Spleen (tissue), 11 donors: ENCODE measurements at regions not wholly inside any gene's neighbourhood (a gene's known extent, or its start where the extent isn't known, plus 50 kb on each side); places are given as distances from the start of the nearest gene placed in this dataset.

Source experiments
- DNase-seq: peaks from one replicate; pipeline ENCODE4 v3.0.0-alpha.2; 2020
- H3K27ac ChIP-seq, 8 donors: fragments of 200-600 bp; sonication (generic) in 7 of 8; 1 replicate in 4 of 8; 2 replicates in 4 of 8; pipeline versions ENCODE4 v1.5.0 to v1.8.0; 2016 to 2021; ENCODE audit warnings: inconsistent platforms in 4 of 8, mild to moderate bottlenecking in 4 of 8, moderate library complexity in 1 of 8
- H3K27me3 ChIP-seq, 7 donors: fragments of 200-600 bp; sonication (generic) in 6 of 7; replicated peaks in 1 of 7; 1 replicate in 4 of 7; 2 replicates in 3 of 7; pipeline versions ENCODE4 v1.5.0 to v1.8.0; 2016 to 2021; ENCODE audit warnings: inconsistent platforms in 3 of 7, mild to moderate bottlenecking in 1 of 7
- H3K36me3 ChIP-seq, 6 donors: fragments of 200-600 bp; sonication (generic) in 5 of 6; 1 replicate in 4 of 6; 2 replicates in 2 of 6; pipeline versions ENCODE4 v1.5.0 to v1.8.0; 2016 to 2021; ENCODE audit warnings: inconsistent platforms in 2 of 6
- H3K4me1 ChIP-seq, 6 donors: fragments of 200-600 bp; sonication (generic) in 5 of 6; 1 replicate in 3 of 6; 2 replicates in 3 of 6; pipeline versions ENCODE4 v1.5.0 to v1.8.0; 2016 to 2021; ENCODE audit warnings: inconsistent platforms in 3 of 6
- H3K4me3 ChIP-seq, 8 donors: fragments of 200-600 bp; sonication (generic) in 7 of 8; 1 replicate in 4 of 8; 2 replicates in 4 of 8; pipeline versions ENCODE4 v1.5.0 to v1.8.0; 2016 to 2021; ENCODE audit warnings: inconsistent platforms in 4 of 8, mild to moderate bottlenecking in 4 of 8, moderate library complexity in 2 of 8
- H3K9me3 ChIP-seq, 8 donors: fragments of 200-600 bp; sonication (generic) in 7 of 8; 1 replicate in 4 of 8; 2 replicates in 4 of 8; pipeline versions ENCODE4 v1.5.0 to v1.8.0; 2016 to 2021; ENCODE audit warnings: inconsistent platforms in 4 of 8
- CTCF ChIP-seq, 11 experiments: fragments of 200-600 bp in 7 of 11; fragments of 450-650 bp in 4 of 11; sonication (generic) in 4 of 11; IDR thresholded peaks in 8 of 11; conservative IDR thresholded peaks in 3 of 11; 1 replicate in 7 of 11; 2 replicates in 4 of 11; pipeline versions ENCODE4 v1.4.0 to v1.8.0; 2016 to 2021; ENCODE audit warnings: antibody characterized with exemption in 11 of 11, inconsistent platforms in 4 of 11, mild to moderate bottlenecking in 1 of 11
- POLR2A ChIP-seq, 3 donors: fragments of 450-650 bp; IDR thresholded peaks; one replicate each; pipeline ENCODE4 v1.5.1; 2017; ENCODE audit warnings: antibody characterized with exemption in 3 of 3, mild to moderate bottlenecking in 1 of 3
- POLR2AphosphoS5 ChIP-seq, 3 donors: sonication (generic); formaldehyde crosslinking; IDR thresholded peaks; one replicate each; pipeline ENCODE4 v1.5.1; 2017; ENCODE audit warnings: antibody characterized with exemption in 3 of 3
- WGBS, 5 donors: extraction: QIAGEN DNeasy Blood & Tissue Kit in 3 of 5; methylation state at CpG; one replicate each; pipeline versions ENCODE4 v1.1.5 to v1.1.7; 2013 to 2018; 5-methylcytosine and 5-hydroxymethylcytosine counted together
- intact Hi-C: fragments of 100-400 bp; cut with DNase I; formaldehyde crosslinking; loops from one replicate; pipeline ENCODE4 v1.15.0; 2023; ENCODE audit warnings: low total_unique reads
- donor health status: healthy with polysubstance abuse.
- donor health status: DM: no; HTN: no; CAD: no; lungs with moderate emphysema.
- donor health status: DM: no; HTN: no; CAD: no.
- donor health status: Bipolar disorder and iron deficiency.
- donor health status: healthy.
- donor health status: DM: no; HTN: no; CAD: no.
- donor health status: DM: yes; HTN: yes; CAD: no.

DNA sequence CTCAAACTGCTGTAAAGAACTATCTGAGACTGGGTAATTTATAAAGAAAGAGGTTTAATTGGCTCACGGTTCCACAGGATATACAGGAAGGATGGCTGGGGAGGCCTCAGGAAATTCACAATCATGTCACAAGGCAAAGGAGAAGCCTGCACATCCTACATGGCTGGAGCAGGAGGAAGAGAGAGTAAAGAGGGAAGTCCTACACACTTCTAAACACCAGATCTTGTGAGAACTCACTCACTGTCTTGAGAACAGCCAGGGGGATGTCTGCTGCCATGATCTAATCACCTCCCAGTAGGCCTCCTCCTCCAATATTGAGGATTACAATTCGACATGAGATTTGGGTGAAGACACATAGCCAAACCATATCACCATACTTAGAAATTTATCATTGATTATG lies 1307.0 kb upstream of the GJE1 start:
- intact Hi-C loops = no loop called here
- H3K9me3 ChIP-seq = no peaks in the 10 kb centered on the region
- no peaks in the 10 kb centered on the region for H3K36me3 ChIP-seq
- H3K4me3 ChIP-seq = no peak overlapping the region
- H3K27me3 ChIP-seq = no peaks in the 10 kb centered on the region
- no peak overlapping the region for H3K27ac ChIP-seq
- 43 to 61% (median 48%) methylated on average over 2 of the region's 2 CpGs for whole genome bisulfite sequencing, 5 donors
- TF ChIP-seq CTCF (IDR thresholded peaks at IDR 0.05 in 8 of 11, conservative IDR thresholded peaks at IDR 0.05 in 3 of 11) (no peak), POLR2A (IDR thresholded peaks at IDR 0.05) (no peak), POLR2AphosphoS5 (IDR thresholded peaks at IDR 0.05) (no peak)
- H3K4me1 ChIP-seq = no peaks in the 10 kb centered on the region
- no peak for DNase-seq

- no peaks in the 10 kb centered on the region for H3K9me3 ChIP-seq
Observed at GRCh38 chr6:140824595-140824994, 1308.1 kb upstream of the GJE1 start.

DNA sequence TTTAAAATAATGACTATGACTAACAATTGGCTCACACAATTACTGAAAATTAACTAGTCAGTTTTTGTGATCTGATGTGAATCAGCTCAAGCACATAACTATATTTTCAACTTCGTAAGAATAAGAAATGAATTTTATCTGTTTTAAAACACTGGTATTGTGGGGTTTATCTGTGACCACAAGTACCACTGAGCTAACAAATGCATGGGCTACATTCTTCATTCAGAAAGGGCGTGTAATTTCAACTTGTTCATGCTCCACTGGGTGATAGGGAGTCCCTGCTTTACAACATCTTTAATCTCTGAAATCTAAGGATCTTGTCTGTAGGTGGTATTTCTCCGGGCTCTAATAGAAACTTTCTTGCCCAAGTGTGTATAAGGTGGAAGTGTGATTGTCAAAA lies 1311.5 kb upstream of the GJE1 start:
- no peaks in the 10 kb centered on the region for H3K27me3 ChIP-seq
- no peaks in the 10 kb centered on the region for H3K36me3 ChIP-seq
- intact Hi-C loops = no loop called here
- no peaks in the 10 kb centered on the region for H3K4me1 ChIP-seq
- TF ChIP-seq POLR2AphosphoS5 (IDR thresholded peaks at IDR 0.05) (no peak), CTCF (IDR thresholded peaks at IDR 0.05 in 8 of 11, conservative IDR thresholded peaks at IDR 0.05 in 3 of 11) (no peak), POLR2A (IDR thresholded peaks at IDR 0.05) (no peak)
- 76 to 84% (median 79%) methylated on average over 3 of the region's 3 CpGs for WGBS, 5 donors
- H3K4me3 ChIP-seq = no peak overlapping the region
- H3K9me3 ChIP-seq = no peaks in the 10 kb centered on the region
- H3K27ac ChIP-seq = no peak overlapping the region
- no peak for DNase-seq

More at GRCh38 chr6:140824595-140824994, 1308.1 kb upstream of the GJE1 start:
- TF ChIP-seq POLR2A (IDR thresholded peaks at IDR 0.05) (no peak), POLR2AphosphoS5 (IDR thresholded peaks at IDR 0.05) (no peak), CTCF (IDR thresholded peaks at IDR 0.05 in 8 of 11, conservative IDR thresholded peaks at IDR 0.05 in 3 of 11) (no peak)
- H3K4me1 ChIP-seq = no peaks in the 10 kb centered on the region
- H3K27ac ChIP-seq = no peak overlapping the region
- H3K4me3 ChIP-seq = no peak overlapping the region
- DNase-seq = no peak
- H3K36me3 ChIP-seq = no peaks in the 10 kb centered on the region
- no peaks in the 10 kb centered on the region for H3K27me3 ChIP-seq
- intact Hi-C loops = no loop called here

DNA sequence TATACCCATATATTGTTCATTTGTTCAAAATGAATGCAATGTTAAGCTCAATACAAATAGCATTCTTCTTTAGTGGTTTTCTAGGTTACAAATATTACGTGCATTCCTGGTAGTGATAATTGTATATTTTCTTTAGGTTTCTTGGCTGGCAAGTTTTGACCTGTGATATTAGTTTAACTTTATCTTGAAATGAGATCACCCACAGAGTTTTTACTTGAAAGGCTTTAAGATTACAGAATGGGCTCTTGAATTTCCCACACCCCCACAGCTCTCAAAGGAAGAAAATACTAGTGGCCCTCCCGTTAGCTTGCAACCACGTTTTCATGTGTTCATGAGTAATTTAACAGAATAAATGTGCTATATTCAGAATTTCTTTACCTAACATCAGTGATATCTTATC lies 1315.5 kb upstream of the GJE1 start:
- H3K4me3 ChIP-seq = no peak overlapping the region
- 76 to 87% (median 81%) methylated on average over 3 of the region's 3 CpGs for WGBS, 5 donors
- no peaks in the 10 kb centered on the region for H3K9me3 ChIP-seq
- intact Hi-C loops = no loop called here
- H3K4me1 ChIP-seq = no peaks in the 10 kb centered on the region
- H3K27ac ChIP-seq = no peak overlapping the region
- DNase-seq = no peak
- TF ChIP-seq POLR2A (IDR thresholded peaks at IDR 0.05) = no peak
- TF ChIP-seq POLR2AphosphoS5 (IDR thresholded peaks at IDR 0.05) = no peak
- no peak for TF ChIP-seq CTCF (IDR thresholded peaks at IDR 0.05 in 8 of 11, conservative IDR thresholded peaks at IDR 0.05 in 3 of 11)
- no peaks in the 10 kb centered on the region for H3K36me3 ChIP-seq
- H3K27me3 ChIP-seq = no peaks in the 10 kb centered on the region
